COLO668 (cell line): ENCODE measurements at regions not wholly inside any gene's neighbourhood (a gene's known extent, or its start where the extent isn't known, plus 50 kb on each side); places are given as distances from the start of the nearest gene placed in this dataset.
A peak's percentile ranks its signal among the peaks of the same experiment; 100 is the strongest.
"Not testable (repeated sequence)": the region's sequence is repeated elsewhere in the genome, so short reads cannot be mapped to it uniquely, and the experiment has no call there.

ENCODE experiments used
- DNase-seq: peaks from one replicate; lab custom pipeline; 2025; ENCODE audit not compliant: unreplicated experiment; lab: John Stamatoyannopoulos, UW

GRCh38 chr5:119694284-119694683, 64.9 kb downstream of the FAM170A start:
- DNase-seq = no peak

GRCh38 chr5:119706049-119706448, 76.7 kb downstream of the FAM170A start:
- DNase-seq = no peak

GRCh38 chr5:119708076-119708790, 78.9 kb downstream of the FAM170A start:
- DNase-seq = no peak

- no peak for DNase-seq
These were observed 92.4 kb downstream of the FAM170A start for GRCh38 chr5:119721775-119722174.

GRCh38 chr5:119725291-119725690, 95.9 kb downstream of the FAM170A start:
- DNase-seq = not testable (repeated sequence)

GRCh38 chr5:119726544-119726943, 97.2 kb downstream of the FAM170A start:
- DNase-seq = no peak

- no peak for DNase-seq
These were observed 110.9 kb downstream of the FAM170A start for GRCh38 chr5:119740225-119740624.

GRCh38 chr5:119741691-119742090, 112.3 kb downstream of the FAM170A start:
- DNase-seq = no peak

GRCh38 chr5:119742311-119742710, 113.0 kb downstream of the FAM170A start:
- DNase-seq = no peak

- DNase-seq = peak; percentile 1
These were observed 114.6 kb downstream of the FAM170A start for GRCh38 chr5:119743927-119744326.

GRCh38 chr5:119745976-119746375, 116.6 kb downstream of the FAM170A start:
- no peak for DNase-seq

- no peak for DNase-seq
These were observed 117.6 kb downstream of the FAM170A start for GRCh38 chr5:119746984-119747383.

GRCh38 chr5:119750887-119751733, 121.8 kb downstream of the FAM170A start:
- no peak for DNase-seq

- no peak for DNase-seq
These were observed 122.4 kb downstream of the FAM170A start for GRCh38 chr5:119751734-119752094.

GRCh38 chr5:119752921-119753886, 123.8 kb downstream of the FAM170A start:
- no peak for DNase-seq

GRCh38 chr5:119754825-119755224, 125.5 kb downstream of the FAM170A start:
- not testable (repeated sequence) for DNase-seq

- DNase-seq = no peak
These were observed 127.9 kb downstream of the FAM170A start for GRCh38 chr5:119757276-119757675.

GRCh38 chr5:119769695-119770693, 140.6 kb downstream of the FAM170A start:
- not testable (repeated sequence) for DNase-seq

- not testable (repeated sequence) for DNase-seq
These were observed 150.8 kb downstream of the FAM170A start for GRCh38 chr5:119780145-119780544.

GRCh38 chr5:119785057-119785456, 155.7 kb downstream of the FAM170A start:
- DNase-seq = no peak
